Pancreas (tissue), 10 donors: ENCODE measurements at regions not wholly inside any gene's neighbourhood (a gene's known extent, or its start where the extent isn't known, plus 50 kb on each side); places are given as distances from the start of the nearest gene placed in this dataset.

Source experiments
- ATAC-seq, 4 donors: fragments of 200-7000 bp; cut with Tn5 transposase; one replicate each; pipeline versions ENCODE4 v1.8.0 to v1.9.1; 2020; ENCODE audit warnings: mild to moderate bottlenecking in 4 of 4, moderate library complexity in 4 of 4
- DNase-seq, 6 donors: peaks; one replicate each; pipeline ENCODE4 v3.0.0-alpha.2; 2020
- FAIRE-seq: peaks from 2 replicates; lab custom pipeline; 2012; peaks lifted over from hg19 to GRCh38; lab: Jason Lieb, UNC
- H3K27ac ChIP-seq, 4 donors: fragments of 200-600 bp; sonication (generic); 1 replicate in 3 of 4; 2 replicates in 1 of 4; pipeline versions ENCODE4 v1.5.0 to v1.8.0; 2020
- H3K27me3 ChIP-seq, 4 donors: fragments of 200-600 bp; one replicate each; pipeline ENCODE4 v1.8.0; 2021
- H3K36me3 ChIP-seq, 3 donors: fragments of 200-600 bp; sonication (generic) in 1 of 3; one replicate each; pipeline versions ENCODE4 v1.5.0 to v1.8.0; 2020 to 2021
- H3K4me1 ChIP-seq, 3 donors: fragments of 200-600 bp; one replicate each; pipeline ENCODE4 v1.8.0; 2021
- H3K4me3 ChIP-seq, 4 donors: fragments of 200-600 bp; sonication (generic) in 2 of 4; one replicate each; pipeline versions ENCODE4 v1.5.0 to v1.8.0; 2020 to 2021
- H3K9me3 ChIP-seq, 4 donors: fragments of 200-600 bp; one replicate each; pipeline ENCODE4 v1.8.0; 2021
- CTCF ChIP-seq, 4 donors: fragments of 200-600 bp; sonication (generic) in 3 of 4; IDR thresholded peaks; one replicate each; pipeline versions ENCODE4 v1.5.0 to v1.8.0; 2021; ENCODE audit warnings: antibody characterized with exemption in 4 of 4
- WGBS, 2 donors: extraction: QIAGEN DNeasy Blood & Tissue Kit; methylation state at CpG; one replicate each; pipeline ENCODE4 v1.1.7; 2013; 5-methylcytosine and 5-hydroxymethylcytosine counted together
- intact Hi-C, 3 donors: fragments of 100-400 bp; cut with DNase I; formaldehyde crosslinking; loops; one replicate each; pipeline versions ENCODE4 v1.11.1 to v1.14.2; 2022
- donor health status: healthy with polysubstance abuse.
- donor health status: DM: no; HTN: no; CAD: no; lungs with moderate emphysema.
- donor health status: DM: no; HTN: no; CAD: no.
- donor health status: control.
- donor health status: control.
- donor health status: Bipolar disorder and iron deficiency.
- donor health status: DM: yes; HTN: yes; CAD: no.
- donor health status: DM: no; HTN: no; CAD: no.
- donor health status: DM: no; HTN: no; CAD: no.
- donor health status: DM: yes; HTN: yes; CAD: no.

GRCh38 chr2:198441246-198441645 lies 636.9 kb downstream of the PLCL1 start:
- DNase-seq (no peak), FAIRE-seq (no peak), ATAC-seq (no peak)
- Histone ChIP-seq H3K9me3 (no peaks in the 10 kb centered on the region), H3K4me3 (no peak overlapping the region), H3K4me1 (no peaks in the 10 kb centered on the region), H3K36me3 (no peaks in the 10 kb centered on the region), H3K27ac (no peak overlapping the region), H3K27me3 (no peaks in the 10 kb centered on the region)
- intact Hi-C loops: no loop called here
- no peak for TF ChIP-seq CTCF (IDR thresholded peaks at IDR 0.05)
- WGBS, 2 donors: 48 to 82% methylated on average over 1 of the region's 1 CpG

- no peak for TF ChIP-seq CTCF (IDR thresholded peaks at IDR 0.05)
- no peaks in the 10 kb centered on the region for H3K9me3 ChIP-seq
- DNase-seq (no peak), ATAC-seq (no peak), FAIRE-seq (no peak)
- H3K4me3 ChIP-seq: no peak overlapping the region
- H3K27me3 ChIP-seq: no peaks in the 10 kb centered on the region
- intact Hi-C loops: no loop called here
- no peak overlapping the region for H3K27ac ChIP-seq
- H3K4me1 ChIP-seq: no peaks in the 10 kb centered on the region
- no peaks in the 10 kb centered on the region for H3K36me3 ChIP-seq
- WGBS, 2 donors: 25 to 33% methylated on average over 2 of the region's 2 CpGs
Observed at GRCh38 chr2:198440833-198441232, 636.4 kb downstream of the PLCL1 start.

- no peak for TF ChIP-seq CTCF (IDR thresholded peaks at IDR 0.05)
- no peaks in the 10 kb centered on the region for H3K27me3 ChIP-seq
- H3K9me3 ChIP-seq: no peaks in the 10 kb centered on the region
- WGBS, 2 donors: 70 to 79% methylated on average over 1 of the region's 1 CpG
- no peaks in the 10 kb centered on the region for H3K4me1 ChIP-seq
- H3K27ac ChIP-seq: no peak overlapping the region
- ATAC-seq: no peak
- FAIRE-seq: no peak
- intact Hi-C loops: no loop called here
- no peaks in the 10 kb centered on the region for H3K36me3 ChIP-seq
- H3K4me3 ChIP-seq: no peak overlapping the region
- DNase-seq: no peak
Observed at GRCh38 chr2:198438331-198438730, 633.9 kb downstream of the PLCL1 start.

GRCh38 chr2:198424112-198424511 lies 619.7 kb downstream of the PLCL1 start:
- ATAC-seq: no peak
- FAIRE-seq: no peak
- 29 to 34% methylated on average over 1 of the region's 1 CpG for WGBS, 2 donors

GRCh38 chr2:198417836-198418235 lies 613.4 kb downstream of the PLCL1 start:
- Histone ChIP-seq H3K27me3 (no peaks in the 10 kb centered on the region), H3K4me3 (no peak overlapping the region), H3K27ac (no peak overlapping the region), H3K4me1 (no peaks in the 10 kb centered on the region), H3K36me3 (no peaks in the 10 kb centered on the region), H3K9me3 (no peaks in the 10 kb centered on the region)
- intact Hi-C loops: no loop called here
- TF ChIP-seq CTCF (IDR thresholded peaks at IDR 0.05): no peak
- ATAC-seq (no peak), DNase-seq (no peak), FAIRE-seq (no peak)
- WGBS, 2 donors: 79 to 86% methylated on average over 3 of the region's 3 CpGs

More at GRCh38 chr2:198424112-198424511, 619.7 kb downstream of the PLCL1 start:
- no peak for TF ChIP-seq CTCF (IDR thresholded peaks at IDR 0.05)
- Histone ChIP-seq H3K27me3 (no peaks in the 10 kb centered on the region), H3K36me3 (no peaks in the 10 kb centered on the region), H3K9me3 (no peaks in the 10 kb centered on the region), H3K4me1 (no peaks in the 10 kb centered on the region), H3K4me3 (no peak overlapping the region), H3K27ac (no peak overlapping the region)
- DNase-seq: no peak
- intact Hi-C loops: no loop called here
